Aorta (tissue), 5 donors: ENCODE measurements at regions not wholly inside any gene's neighbourhood (a gene's known extent, or its start where the extent isn't known, plus 50 kb on each side); places are given as distances from the start of the nearest gene placed in this dataset.
"Not testable (repeated sequence)": the region's sequence is repeated elsewhere in the genome, so short reads cannot be mapped to it uniquely, and the experiment has no call there.

Source experiments
- ATAC-seq: fragments of 200-7000 bp; cut with Tn5 transposase; one replicate; pipeline ENCODE4 v1.9.1; 2022; ENCODE audit warnings: moderate library complexity; ENCODE audit not compliant: low FRiP score
- DNase-seq, 2 donors: peaks; one replicate each; pipeline ENCODE4 v3.0.0-alpha.2; 2020
- H3K27ac ChIP-seq, 2 donors: one replicate each; pipeline ENCODE4 v1.5.1; 2013; ENCODE audit warnings: low read length in 2 of 2, mild to moderate bottlenecking in 2 of 2, moderate library complexity in 2 of 2, control low read depth in 1 of 2, inconsistent platforms in 1 of 2, low read depth in 1 of 2
- H3K27me3 ChIP-seq, 2 donors: one replicate each; pipeline ENCODE4 v1.6.1; 2013; ENCODE audit warnings: control low read depth in 1 of 2, low read length in 1 of 2, mild to moderate bottlenecking in 1 of 2, moderate library complexity in 1 of 2; ENCODE audit not compliant: insufficient read depth in 2 of 2, control insufficient read depth in 1 of 2
- H3K36me3 ChIP-seq, 2 donors: one replicate each; pipeline ENCODE4 v1.6.1; 2013; ENCODE audit warnings: control low read depth in 1 of 2, low read length in 1 of 2, mild to moderate bottlenecking in 1 of 2; ENCODE audit not compliant: insufficient read depth in 2 of 2, control insufficient read depth in 1 of 2
- H3K4me1 ChIP-seq, 2 donors: one replicate each; pipeline ENCODE4 v1.6.1; 2013; ENCODE audit warnings: low read length in 2 of 2, control low read depth in 1 of 2, mild to moderate bottlenecking in 1 of 2, moderate library complexity in 1 of 2; ENCODE audit not compliant: insufficient read depth in 2 of 2, control insufficient read depth in 1 of 2
- H3K4me3 ChIP-seq, 2 donors: one replicate each; pipeline ENCODE4 v1.5.1; 2013; ENCODE audit warnings: low read length in 2 of 2, control low read depth in 1 of 2, mild to moderate bottlenecking in 1 of 2
- H3K9me3 ChIP-seq: one replicate; pipeline ENCODE4 v1.6.1; 2013; ENCODE audit warnings: mild to moderate bottlenecking, low read length; ENCODE audit not compliant: control insufficient read depth
- WGBS, 2 donors: extraction: QIAGEN DNeasy Blood & Tissue Kit; methylation state at CpG; one replicate each; pipeline ENCODE4 v1.1.7; 2013; 5-methylcytosine and 5-hydroxymethylcytosine counted together
- intact Hi-C, 2 donors: fragments of 100-400 bp; cut with DNase I; formaldehyde crosslinking; loops; one replicate each; pipeline versions ENCODE4 v1.14.2 to v1.15.0; 2022
- donor health status: healthy with polysubstance abuse.
- donor health status: Bipolar disorder and iron deficiency.
- donor health status: DM: no; HTN: no; CAD: no.
- donor health status: DM: no; HTN: no; CAD: no.
- donor health status: DM: yes; HTN: yes; CAD: no.

GRCh38 chr2:160566717-160567116 is 73.1 kb upstream of the RBMS1 start:
- Histone ChIP-seq H3K36me3 (no peaks in the 10 kb centered on the region), H3K27me3 (no peaks in the 10 kb centered on the region), H3K4me1 (no peaks in the 10 kb centered on the region), H3K4me3 (no peak overlapping the region), H3K9me3 (no peaks in the 10 kb centered on the region), H3K27ac (no peak overlapping the region)
- ATAC-seq = peak; percentile 60
- DNase-seq = no peak
- intact Hi-C loops = no loop called here

- Histone ChIP-seq H3K4me3 (no peak overlapping the region), H3K27ac (no peak overlapping the region), H3K4me1 (no peaks in the 10 kb centered on the region), H3K36me3 (no peaks in the 10 kb centered on the region), H3K27me3 (no peaks in the 10 kb centered on the region), H3K9me3 (no peaks in the 10 kb centered on the region)
- DNase-seq (no peak), ATAC-seq (no peak)
- WGBS, 2 donors = 98 to 100% methylated on average over 3 of the region's 3 CpGs
- intact Hi-C loops = no loop called here
These were observed 75.2 kb upstream of the RBMS1 start for GRCh38 chr2:160568856-160569255.

- no peak for DNase-seq
- WGBS, 2 donors = 88 to 90% methylated on average over 2 of the region's 2 CpGs
- ATAC-seq = no peak
- no peaks in the 10 kb centered on the region for H3K27me3 ChIP-seq
- H3K4me3 ChIP-seq = no peak overlapping the region
- H3K9me3 ChIP-seq = no peaks in the 10 kb centered on the region
- H3K27ac ChIP-seq = no peak overlapping the region
- peaks cover 2 to 3% of the 10 kb centered on the region in 2 donors for H3K4me1 ChIP-seq
- intact Hi-C loops = no loop called here
- H3K36me3 ChIP-seq = no peaks in the 10 kb centered on the region
These were observed 76.8 kb upstream of the RBMS1 start for GRCh38 chr2:160570376-160570775.

GRCh38 chr2:160574468-160575140 is 81.0 kb upstream of the RBMS1 start:
- Histone ChIP-seq H3K4me3 (no peak overlapping the region), H3K9me3 (no peaks in the 10 kb centered on the region), H3K4me1 (peaks cover 2 to 13% of the 10 kb centered on the region in 2 donors), H3K36me3 (no peaks in the 10 kb centered on the region), H3K27ac (no peak overlapping the region), H3K27me3 (no peaks in the 10 kb centered on the region)
- no peak for DNase-seq
- intact Hi-C loops = no loop called here
- no peak for ATAC-seq
- 97 to 100% methylated on average over 1 of the region's 1 CpG for WGBS, 2 donors

GRCh38 chr2:160575368-160575767 is 81.8 kb upstream of the RBMS1 start:
- Histone ChIP-seq H3K36me3 (no peaks in the 10 kb centered on the region), H3K9me3 (no peaks in the 10 kb centered on the region), H3K27ac (no peak overlapping the region), H3K4me3 (no peak overlapping the region), H3K4me1 (peaks cover 2 to 13% of the 10 kb centered on the region in 2 donors), H3K27me3 (no peaks in the 10 kb centered on the region)
- intact Hi-C loops = no loop called here
- no peak for ATAC-seq
- no peak for DNase-seq

- Histone ChIP-seq H3K4me1 (peaks cover 2 to 13% of the 10 kb centered on the region in 2 donors), H3K4me3 (no peak overlapping the region), H3K27me3 (no peaks in the 10 kb centered on the region), H3K36me3 (no peaks in the 10 kb centered on the region), H3K27ac (peak overlapping the region in 1 of 2 donors; percentile 50), H3K9me3 (no peaks in the 10 kb centered on the region)
- DNase-seq (no peak), ATAC-seq (peak; percentile 56)
- intact Hi-C loops = no loop called here
- 0 to 1% methylated on average over 1 of the region's 1 CpG for WGBS, 2 donors
These were observed 82.5 kb upstream of the RBMS1 start for GRCh38 chr2:160576054-160576499.

- peaks cover 2 to 13% of the 10 kb centered on the region in 2 donors for H3K4me1 ChIP-seq
- DNase-seq, ATAC-seq, H3K27me3 ChIP-seq, H3K9me3 ChIP-seq, H3K36me3 ChIP-seq, H3K27ac ChIP-seq, intact Hi-C loops, H3K4me3 ChIP-seq: not testable (repeated sequence)
- 51 to 58% methylated on average over 1 of the region's 1 CpG for WGBS, 2 donors
These were observed 83.5 kb upstream of the RBMS1 start for GRCh38 chr2:160577081-160577480.

- Histone ChIP-seq H3K36me3 (no peaks in the 10 kb centered on the region), H3K4me1 (peaks cover 2 to 7% of the 10 kb centered on the region in 2 donors), H3K27me3 (no peaks in the 10 kb centered on the region), H3K4me3 (no peak overlapping the region), H3K9me3 (no peaks in the 10 kb centered on the region), H3K27ac (peak overlapping the region in 1 of 2 donors; percentile 34)
- intact Hi-C loops = loop anchor here in 1 of 2 donors (5.0 kb wide), 1 partner anchor 84 kb away; no protein-coding TSS in a partner anchor
- no peak for DNase-seq
- ATAC-seq = no peak
- 90 to 93% methylated on average over 3 of the region's 3 CpGs for WGBS, 2 donors
These were observed 87.4 kb upstream of the RBMS1 start for GRCh38 chr2:160581035-160581434.

- intact Hi-C loops = loop anchor here in 1 of 2 donors (5.0 kb wide), 1 partner anchor 84 kb away; no protein-coding TSS in a partner anchor
- Histone ChIP-seq H3K36me3 (no peaks in the 10 kb centered on the region), H3K27me3 (no peaks in the 10 kb centered on the region), H3K9me3 (no peaks in the 10 kb centered on the region), H3K4me1 (peaks cover 2 to 5% of the 10 kb centered on the region in 2 donors), H3K4me3 (no peak overlapping the region), H3K27ac (peak overlapping the region in 1 of 2 donors; percentile 18)
- WGBS, 2 donors = 77 to 82% methylated on average over 5 of the region's 5 CpGs
- no peak for ATAC-seq
- DNase-seq = no peak
These were observed 87.8 kb upstream of the RBMS1 start for GRCh38 chr2:160581448-160581847.
